ENCODE measurements at regions not wholly inside any gene's neighbourhood (a gene's known extent, or its start where the extent isn't known, plus 50 kb on each side); places are given as distances from the start of the nearest gene placed in this dataset.
A peak's percentile ranks its signal among the peaks of the same experiment; 100 is the strongest.

- POLR2A ChIA-PET, result interaction anchor here (1.5 kb wide), 1 partner anchor 11 kb away, joined by 4 read pairs; no protein-coding TSS in a partner anchor
- DNase-seq (no peak), ATAC-seq (ENCODE audit: low read depth) (no peak)
- Mint-ChIP-seq H3K36me3 (peaks cover 1% of the 10 kb centered on the region), H3K9me3 (no peaks in the 10 kb centered on the region), H3K4me1 (peaks cover 50% of the 10 kb centered on the region), H3K27ac (peak overlapping the region; percentile 50), H3K4me3 (peak overlapping the region; percentile 13), H3K27me3 (peaks cover 2% of the 10 kb centered on the region)
These were observed 98.8 kb upstream of the DUSP10 start for GRCh38 chr1:221840511-221841243.

- Mint-ChIP-seq H3K4me3 (no peak overlapping the region), H3K4me1 (peaks cover 49% of the 10 kb centered on the region), H3K27me3 (peaks cover 2% of the 10 kb centered on the region), H3K36me3 (peaks cover 1% of the 10 kb centered on the region), H3K27ac (peak overlapping the region; percentile 58), H3K9me3 (no peaks in the 10 kb centered on the region)
- POLR2A ChIA-PET, result interaction anchor here (0.9 to 1.5 kb wide), 2 partner anchors 11 to 63 kb away, joined by 3 to 4 read pairs; no protein-coding TSS in a partner anchor
- ATAC-seq (ENCODE audit: low read depth), result peak; percentile 78
- no peak for DNase-seq
These were observed 98.0 kb upstream of the DUSP10 start for GRCh38 chr1:221839782-221840395.

DNA sequence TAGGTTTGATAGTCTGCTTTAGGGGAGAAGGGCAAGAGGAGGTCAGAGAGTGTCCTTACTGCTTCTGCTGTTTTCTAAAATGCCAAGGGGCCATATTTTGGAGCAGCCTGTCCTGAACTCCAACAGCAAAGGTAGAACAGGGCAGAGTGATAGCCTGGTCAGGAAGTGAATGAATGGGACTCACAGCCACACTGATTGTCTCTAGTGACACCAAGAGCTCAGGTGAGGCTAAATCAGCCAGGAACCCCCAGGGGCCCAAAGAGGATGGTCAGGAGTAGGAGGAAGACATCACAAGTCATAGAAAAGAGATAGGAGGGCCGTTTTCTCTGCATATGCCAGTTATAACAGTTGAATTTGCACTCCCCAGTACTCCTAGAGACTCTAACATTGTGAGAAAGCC, 97.4 kb upstream of the DUSP10 start:
- peaks cover 50% of the 10 kb centered on the region for H3K4me1 Mint-ChIP-seq
- ATAC-seq (ENCODE audit: low read depth) (no peak), DNase-seq (no peak)
- no peaks in the 10 kb centered on the region for H3K9me3 Mint-ChIP-seq
- POLR2A ChIA-PET, result interaction anchor here (0.9 to 1.5 kb wide), 2 partner anchors 10 to 62 kb away, joined by 3 to 4 read pairs; no protein-coding TSS in a partner anchor
- peaks cover 1% of the 10 kb centered on the region for H3K36me3 Mint-ChIP-seq
- no peak overlapping the region for H3K4me3 Mint-ChIP-seq
- H3K27me3 Mint-ChIP-seq, result peaks cover 2% of the 10 kb centered on the region
- peak overlapping the region; percentile 58 for H3K27ac Mint-ChIP-seq

- peaks cover 59% of the 10 kb centered on the region for H3K4me1 Mint-ChIP-seq
These were observed 96.0 kb upstream of the DUSP10 start for GRCh38 chr1:221837896-221838295.

GRCh38 chr1:221834698-221835513, 93.0 kb upstream of the DUSP10 start:
- Mint-ChIP-seq H3K4me3 (no peak overlapping the region), H3K36me3 (peaks cover 4% of the 10 kb centered on the region), H3K27ac (no peak overlapping the region), H3K9me3 (peaks cover 2% of the 10 kb centered on the region), H3K4me1 (peaks cover 60% of the 10 kb centered on the region), H3K27me3 (peaks cover 2% of the 10 kb centered on the region)
- POLR2A ChIA-PET, result interaction anchor here (1.2 kb wide), 1 partner anchor 90 kb away, joined by 3 read pairs; no protein-coding TSS in a partner anchor
- no peak for ATAC-seq (ENCODE audit: low read depth)
- no peak for DNase-seq

More at GRCh38 chr1:221837896-221838295, 96.0 kb upstream of the DUSP10 start:
- ATAC-seq (ENCODE audit: low read depth) (peak; percentile 72), DNase-seq (no peak)
- Mint-ChIP-seq H3K27ac (peak overlapping the region; percentile 87), H3K36me3 (peaks cover 1% of the 10 kb centered on the region), H3K9me3 (no peaks in the 10 kb centered on the region), H3K4me3 (peak overlapping the region; percentile 75), H3K27me3 (peaks cover 2% of the 10 kb centered on the region)
- POLR2A ChIA-PET, result interaction anchor here (0.5 to 1.6 kb wide), 4 partner anchors 82 to 399 kb away, joined by 3 to 6 read pairs (median 4); no protein-coding TSS in a partner anchor

DNA sequence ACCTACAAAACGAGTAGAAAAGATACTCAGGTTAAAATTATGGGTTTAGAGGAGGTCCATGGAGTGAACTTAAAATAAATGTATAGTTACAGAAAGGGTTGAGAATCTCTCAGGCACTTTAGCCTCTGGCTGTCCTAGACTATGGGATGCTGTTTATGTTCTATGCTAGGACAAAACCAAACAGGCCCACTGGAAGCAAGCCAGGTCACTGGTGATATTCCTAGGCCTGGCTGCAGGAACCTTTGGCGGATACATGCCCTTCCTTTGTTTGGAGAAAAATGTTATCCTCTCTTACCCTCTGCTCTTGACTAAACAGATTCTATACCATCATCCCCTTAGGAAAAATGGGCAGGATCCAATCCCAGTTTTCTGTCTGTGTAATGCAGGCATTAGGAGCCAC, 90.7 kb upstream of the DUSP10 start:
- Mint-ChIP-seq H3K4me3 (no peak overlapping the region), H3K36me3 (peaks cover 3% of the 10 kb centered on the region), H3K4me1 (peaks cover 64% of the 10 kb centered on the region), H3K27me3 (peaks cover 1% of the 10 kb centered on the region), H3K9me3 (peaks cover 2% of the 10 kb centered on the region), H3K27ac (no peak overlapping the region)
- DNase-seq, result no peak
- POLR2A ChIA-PET, result no interaction called here
- no peak for ATAC-seq (ENCODE audit: low read depth)

DNA sequence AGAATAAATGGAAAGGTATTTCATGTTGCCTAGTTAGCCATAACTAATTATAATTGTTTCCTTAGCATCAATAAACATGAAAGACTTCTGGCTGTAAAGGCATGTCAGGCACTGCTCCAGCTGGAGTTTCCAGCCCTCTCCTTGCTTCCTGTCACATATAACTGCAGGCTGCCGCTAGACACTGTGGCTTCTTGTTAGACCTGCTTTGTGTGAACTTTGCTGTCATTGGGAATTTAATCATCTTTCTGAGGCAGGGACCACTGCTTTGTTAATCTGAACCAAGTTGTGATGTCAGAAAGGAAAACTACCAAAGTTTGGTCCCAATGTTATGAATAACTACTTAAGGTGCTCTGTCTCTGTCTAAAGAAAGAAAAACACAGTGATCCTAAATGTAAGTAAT, 90.3 kb upstream of the DUSP10 start:
- H3K27me3 Mint-ChIP-seq, result no peaks in the 10 kb centered on the region
- peaks cover 2% of the 10 kb centered on the region for H3K9me3 Mint-ChIP-seq
- H3K36me3 Mint-ChIP-seq, result peaks cover 4% of the 10 kb centered on the region
- ATAC-seq (ENCODE audit: low read depth), result no peak
- H3K4me3 Mint-ChIP-seq, result no peak overlapping the region
- peak overlapping the region; percentile 46 for H3K27ac Mint-ChIP-seq
- DNase-seq, result no peak
- peaks cover 63% of the 10 kb centered on the region for H3K4me1 Mint-ChIP-seq
- POLR2A ChIA-PET, result no interaction called here

DNA sequence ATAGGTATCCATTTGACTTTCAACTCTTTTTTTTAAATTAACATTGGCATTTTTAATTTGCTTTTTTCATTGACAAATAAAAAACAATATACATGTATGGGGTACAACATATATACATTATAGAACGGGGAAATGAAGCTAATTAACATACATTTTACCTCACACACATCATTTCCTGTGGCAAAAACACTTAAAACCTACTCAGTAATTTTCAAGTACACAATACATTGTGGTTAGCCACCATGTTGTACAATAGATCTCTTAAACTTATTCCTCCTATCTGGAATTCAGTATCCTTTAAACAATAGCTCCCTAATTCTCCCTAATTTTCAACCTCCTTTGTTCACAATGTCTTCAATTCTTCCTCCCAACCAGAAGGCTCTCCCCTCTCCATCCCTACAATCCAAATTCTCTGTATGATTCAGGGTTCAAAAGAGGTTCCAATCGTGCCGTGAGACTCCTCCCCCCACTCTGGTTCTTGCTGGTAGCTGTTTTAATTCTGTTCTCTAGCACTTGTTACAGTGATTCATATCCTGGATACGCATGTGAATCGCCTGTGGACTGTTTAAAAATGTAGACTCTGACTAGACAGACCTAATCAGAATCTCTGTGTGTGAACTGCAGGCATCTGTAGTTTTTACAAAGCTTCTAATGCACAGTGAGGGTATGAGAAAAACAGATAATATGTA, 87.6 kb upstream of the DUSP10 start:
- POLR2A ChIA-PET, result interaction anchor here (0.5 to 4.7 kb wide), 9 partner anchors 10 to 117 kb away, joined by 3 to 46 read pairs (median 4); partner anchors contain the start of gene DUSP10
- Mint-ChIP-seq H3K36me3 (peaks cover 12% of the 10 kb centered on the region), H3K4me1 (peaks cover 72% of the 10 kb centered on the region), H3K27me3 (no peaks in the 10 kb centered on the region), H3K9me3 (peaks cover 5% of the 10 kb centered on the region), H3K4me3 (peak overlapping the region; percentile 82), H3K27ac (peak overlapping the region; percentile 97)
- peak; percentile 81 for ATAC-seq (ENCODE audit: low read depth)
- DNase-seq, result no peak

DNA sequence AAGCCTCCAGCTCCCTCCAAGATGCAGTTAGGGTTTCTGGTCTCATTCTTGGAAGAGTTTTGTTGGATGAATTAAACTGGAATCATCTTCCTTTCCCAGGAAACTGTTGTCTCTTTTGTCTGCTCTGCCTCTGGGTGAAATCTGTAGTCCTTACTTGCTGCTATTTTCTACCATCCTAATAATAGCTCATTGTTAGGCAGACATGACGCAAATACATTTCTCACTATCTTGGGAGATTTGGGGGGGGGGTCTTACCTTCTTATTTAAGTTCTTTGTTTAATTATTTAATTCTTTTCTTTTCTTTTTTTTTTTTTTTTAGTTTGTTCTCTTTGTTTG, 85.4 kb upstream of the DUSP10 start:
- H3K4me1 Mint-ChIP-seq, result peaks cover 73% of the 10 kb centered on the region
- H3K36me3 Mint-ChIP-seq, result peaks cover 12% of the 10 kb centered on the region
- H3K27ac Mint-ChIP-seq, result peak overlapping the region; percentile 97
- POLR2A ChIA-PET, result interaction anchor here (0.7 to 4.7 kb wide), 7 partner anchors 43 to 626 kb away, joined by 3 to 46 read pairs (median 4); partner anchors contain the start of gene DUSP10
- DNase-seq (no peak), ATAC-seq (ENCODE audit: low read depth) (no peak)
- peak overlapping the region; percentile 44 for H3K4me3 Mint-ChIP-seq
- H3K9me3 Mint-ChIP-seq, result peaks cover 5% of the 10 kb centered on the region
- H3K27me3 Mint-ChIP-seq, result no peaks in the 10 kb centered on the region

GRCh38 chr1:221824909-221825308, 83.0 kb upstream of the DUSP10 start:
- no peak for DNase-seq
- POLR2A ChIA-PET, result no interaction called here
- ATAC-seq (ENCODE audit: low read depth), result no peak
- Mint-ChIP-seq H3K27ac (no peak overlapping the region), H3K4me1 (peaks cover 55% of the 10 kb centered on the region), H3K9me3 (peaks cover 4% of the 10 kb centered on the region), H3K36me3 (peaks cover 11% of the 10 kb centered on the region), H3K27me3 (no peaks in the 10 kb centered on the region), H3K4me3 (no peak overlapping the region)

DNA sequence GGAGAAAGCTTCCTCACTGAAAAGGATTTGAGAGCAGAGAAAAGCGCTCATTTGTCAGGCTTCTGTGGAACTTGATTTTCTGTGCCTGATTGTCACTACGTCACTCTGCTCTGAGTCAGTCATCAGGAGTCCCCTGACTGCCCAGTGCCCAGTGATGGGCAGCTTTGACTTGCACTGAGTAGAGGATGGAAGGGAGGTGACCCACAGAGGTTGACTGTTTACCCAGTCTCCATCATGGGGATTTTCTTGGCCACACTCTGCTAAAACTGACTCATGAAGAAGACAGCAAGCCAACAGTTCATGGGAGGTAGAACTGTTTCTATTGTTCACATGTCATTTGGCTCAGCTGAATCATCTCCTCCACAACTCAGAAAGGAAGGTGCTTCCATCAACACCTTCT, 82.1 kb upstream of the DUSP10 start:
- ATAC-seq (ENCODE audit: low read depth) (no peak), DNase-seq (no peak)
- peaks cover 11% of the 10 kb centered on the region for H3K36me3 Mint-ChIP-seq
- H3K4me3 Mint-ChIP-seq, result no peak overlapping the region
- H3K27me3 Mint-ChIP-seq, result no peaks in the 10 kb centered on the region
- H3K9me3 Mint-ChIP-seq, result peaks cover 4% of the 10 kb centered on the region
- POLR2A ChIA-PET, result no interaction called here
- no peak overlapping the region for H3K27ac Mint-ChIP-seq
- peaks cover 46% of the 10 kb centered on the region for H3K4me1 Mint-ChIP-seq

DNA sequence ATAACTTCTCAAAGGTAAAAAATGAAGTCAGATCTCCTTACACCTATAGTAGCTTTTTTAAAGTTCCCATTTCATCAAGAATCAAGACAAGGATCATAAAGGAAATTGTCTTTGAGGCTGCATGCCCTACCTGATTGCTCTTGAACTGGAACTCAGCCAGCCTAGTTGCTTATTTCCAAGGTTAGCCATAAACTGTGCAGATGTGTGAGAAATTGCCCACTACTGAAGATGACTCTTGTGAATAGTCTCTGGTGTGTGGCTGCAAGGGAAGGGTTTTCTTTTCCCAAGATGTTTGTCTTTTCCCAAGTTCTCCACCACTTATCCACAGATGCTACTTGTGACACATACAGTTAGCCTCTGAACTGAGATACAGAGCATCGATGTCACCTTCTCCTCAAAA, 81.7 kb upstream of the DUSP10 start:
- peaks cover 41% of the 10 kb centered on the region for H3K4me1 Mint-ChIP-seq
- ATAC-seq (ENCODE audit: low read depth) (no peak), DNase-seq (no peak)
- no peak overlapping the region for H3K4me3 Mint-ChIP-seq
- H3K27ac Mint-ChIP-seq, result no peak overlapping the region
- no peaks in the 10 kb centered on the region for H3K27me3 Mint-ChIP-seq
- peaks cover 4% of the 10 kb centered on the region for H3K9me3 Mint-ChIP-seq
- peaks cover 11% of the 10 kb centered on the region for H3K36me3 Mint-ChIP-seq
- POLR2A ChIA-PET, result no interaction called here

- no peak for ATAC-seq (ENCODE audit: low read depth)
These were observed 81.3 kb upstream of the DUSP10 start for GRCh38 chr1:221823149-221823548.

More at GRCh38 chr1:221823149-221823548, 81.3 kb upstream of the DUSP10 start:
- no peak overlapping the region for H3K4me3 Mint-ChIP-seq
- H3K36me3 Mint-ChIP-seq, result peaks cover 11% of the 10 kb centered on the region
- DNase-seq, result no peak
- H3K4me1 Mint-ChIP-seq, result peaks cover 38% of the 10 kb centered on the region
- H3K27me3 Mint-ChIP-seq, result no peaks in the 10 kb centered on the region
- no peak overlapping the region for H3K27ac Mint-ChIP-seq
- POLR2A ChIA-PET, result no interaction called here
- peaks cover 4% of the 10 kb centered on the region for H3K9me3 Mint-ChIP-seq

Data from activated naive CD8-positive, alpha-beta T cell treated with anti-CD3 and anti-CD28 coated beads, Interleukin-2, amount 10 ng/mL, durations not matched to agents 7 days and 5 days (primary cell).